B cell (primary cell): ENCODE measurements at regions not wholly inside any gene's neighbourhood (a gene's known extent, or its start where the extent isn't known, plus 50 kb on each side); places are given as distances from the start of the nearest gene placed in this dataset.

ENCODE experiments used
- ATAC-seq: fragments of 200-7000 bp; cut with Tn5 transposase; one replicate; pipeline ENCODE4 v1.10.0; 2021; ENCODE audit warnings: low read depth, mild to moderate bottlenecking, moderate number of reproducible peaks, moderate library complexity
- CTCF ChIA-PET: fragments of 350-600 bp; sonication (Branson Sonifier 250); formaldehyde crosslinking; loops from one replicate; lab custom pipeline; 2021; ENCODE audit warnings: antibody characterized with exemption, inconsistent platforms; lab: Charles Lee
- POLR2A ChIA-PET: fragments of 350-600 bp; sonication (Branson Sonifier 250); formaldehyde crosslinking; loops from one replicate; lab custom pipeline; 2021; ENCODE audit warnings: antibody characterized with exemption; lab: Charles Lee
- DNase-seq: peaks from one replicate; pipeline ENCODE4 v3.0.0; 2013
- H2AFZ ChIP-seq: 2 replicates; pipeline ENCODE4 v1.6.1; 2012; ENCODE audit warnings: mild to moderate bottlenecking, low read depth, low read length; ENCODE audit not compliant: insufficient read depth, poor library complexity, severe bottlenecking
- H3K27ac ChIP-seq, 2 donors: 1 replicate in 1 of 2; 2 replicates in 1 of 2; pipeline ENCODE4 v1.5.1; 2012 to 2013; ENCODE audit warnings: low read length in 2 of 2, mild to moderate bottlenecking in 2 of 2, moderate library complexity in 1 of 2
- H3K27me3 ChIP-seq, 4 experiments: fragments of 200-600 bp in 1 of 4; sonication (generic) in 1 of 4; replicated peaks in 1 of 4; 1 replicate in 2 of 4; 2 replicates in 2 of 4; pipeline versions ENCODE4 v1.6.1 to v1.7.0; 2013 to 2016; ENCODE audit warnings: low read length in 3 of 4, mild to moderate bottlenecking in 2 of 4, mixed read lengths in 1 of 4, moderate library complexity in 1 of 4; ENCODE audit not compliant: insufficient read depth in 4 of 4, control insufficient read depth in 3 of 4; ENCODE audit errors: control extremely low read depth in 1 of 4
- H3K36me3 ChIP-seq, 2 experiments: replicated peaks in 1 of 2; 1 replicate in 1 of 2; 2 replicates in 1 of 2; pipeline versions ENCODE4 v1.6.1 to v1.7.1; 2013; ENCODE audit warnings: low read length in 1 of 2; ENCODE audit not compliant: insufficient read depth in 2 of 2, control insufficient read depth in 1 of 2; ENCODE audit errors: control extremely low read depth in 1 of 2, extremely low read depth in 1 of 2
- H3K4me1 ChIP-seq, 2 donors: fragments of 200-600 bp in 1 of 2; sonication (generic) in 1 of 2; 1 replicate in 1 of 2; 2 replicates in 1 of 2; pipeline versions ENCODE4 v1.5.1 to v1.6.1; 2013 to 2017; ENCODE audit warnings: low read length in 2 of 2; ENCODE audit not compliant: control insufficient read depth in 2 of 2, insufficient read depth in 2 of 2
- H3K4me2 ChIP-seq: replicated peaks from 2 replicates; pipeline ENCODE3; 2012; ENCODE audit warnings: mild to moderate bottlenecking, low read depth, low read length; ENCODE audit not compliant: poor library complexity, severe bottlenecking
- H3K4me3 ChIP-seq, 5 experiments: fragments of 200-600 bp in 1 of 5; sonication (generic) in 1 of 5; 1 replicate in 3 of 5; 2 replicates in 2 of 5; pipeline versions ENCODE4 v1.5.1 to v1.7.0; 2011 to 2016; ENCODE audit warnings: low read length in 4 of 5, mild to moderate bottlenecking in 4 of 5, low read depth in 2 of 5, control low read depth in 1 of 5, moderate library complexity in 1 of 5; ENCODE audit not compliant: insufficient read depth in 1 of 5; ENCODE audit errors: control extremely low read depth in 1 of 5, extremely low read depth in 1 of 5
- H3K79me2 ChIP-seq: fragments of 200-600 bp; sonication (generic); one replicate; pipeline ENCODE4 v1.6.0; 2016; ENCODE audit warnings: low read length; ENCODE audit not compliant: control insufficient read depth, insufficient read depth
- H3K9ac ChIP-seq: fragments of 200-600 bp; sonication (generic); 2 replicates; pipeline ENCODE4 v1.6.1; 2017; ENCODE audit warnings: mild to moderate bottlenecking, low read length, moderate library complexity
- H3K9me3 ChIP-seq, 3 donors: one replicate each; pipeline versions ENCODE4 v1.6.1 to v1.7.1; 2013; ENCODE audit warnings: low read length in 2 of 3; ENCODE audit not compliant: control insufficient read depth in 2 of 3, insufficient read depth in 1 of 3; ENCODE audit errors: control extremely low read depth in 1 of 3
- H4K20me1 ChIP-seq: 2 replicates; pipeline ENCODE4 v1.6.0; 2012; ENCODE audit warnings: mild to moderate bottlenecking, low read length; ENCODE audit not compliant: insufficient read depth, control insufficient read depth, poor library complexity, severe bottlenecking
- H3K27ac Mint-ChIP-seq: one replicate; pipeline ENCODE4 v1.8.0; 2021; ENCODE audit warnings: mixed read lengths
- H3K27me3 Mint-ChIP-seq: one replicate; pipeline ENCODE4 v1.8.0; 2021; ENCODE audit warnings: mixed read lengths
- H3K4me1 Mint-ChIP-seq: one replicate; pipeline ENCODE4 v1.8.0; 2021; ENCODE audit warnings: mixed read lengths
- H3K4me3 Mint-ChIP-seq: one replicate; pipeline ENCODE4 v1.8.0; 2021; ENCODE audit warnings: mixed read lengths
- H3K9me3 Mint-ChIP-seq: one replicate; pipeline ENCODE4 v1.8.0; 2022; ENCODE audit warnings: mixed read lengths; ENCODE audit not compliant: insufficient read depth
- CTCF ChIP-seq: fragments of 200-600 bp; IDR thresholded peaks from one replicate; pipeline ENCODE4 v1.8.0; 2022; ENCODE audit warnings: antibody characterized with exemption, mild to moderate bottlenecking
- EZH2 ChIP-seq: IDR thresholded peaks from 2 replicates; pipeline ENCODE4 v1.6.1; 2012; ENCODE audit warnings: borderline replicate concordance, low read depth, mild to moderate bottlenecking, moderate library complexity, low read length; ENCODE audit not compliant: insufficient read depth, poor library complexity, severe bottlenecking
- WGBS: methylation state at CpG from one replicate; pipeline ENCODE4 v1.1.5; 2013; ENCODE audit warnings: missing lambda C conversion rate; ENCODE audit not compliant: insufficient coverage; 5-methylcytosine and 5-hydroxymethylcytosine counted together
- intact Hi-C: fragments of 100-400 bp; cut with micrococcal nuclease; formaldehyde crosslinking; loops from one replicate; pipeline ENCODE4 v1.10.0; 2022

GRCh38 chr13:109655611-109656010 is 130.8 kb downstream of the IRS2 start:
- Mint-ChIP-seq H3K27ac (no peak overlapping the region), H3K27me3 (peaks cover 3% of the 10 kb centered on the region), H3K9me3 (no peaks in the 10 kb centered on the region), H3K4me1 (no peaks in the 10 kb centered on the region), H3K4me3 (no peak overlapping the region)
- no peaks in the 10 kb centered on the region for H3K9me3 ChIP-seq
- CTCF ChIA-PET: no interaction called here
- ATAC-seq (no peak), DNase-seq (no peak)
- no peak overlapping the region for H3K27ac ChIP-seq
- no peak for TF ChIP-seq EZH2
- no peak for TF ChIP-seq CTCF
- H3K4me3 ChIP-seq: no peak overlapping the region
- H3K4me1 ChIP-seq: no peaks in the 10 kb centered on the region
- no peaks in the 10 kb centered on the region for H3K27me3 ChIP-seq
- no peaks in the 10 kb centered on the region for H4K20me1 ChIP-seq
- POLR2A ChIA-PET: no interaction called here
- no peak overlapping the region for H2AFZ ChIP-seq
- no peak overlapping the region for H3K4me2 ChIP-seq
- no peaks in the 10 kb centered on the region for H3K79me2 ChIP-seq
- WGBS: 92% methylated on average over 4 of the region's 5 CpGs
- intact Hi-C loops: no loop called here
- no peak overlapping the region for H3K9ac ChIP-seq
- H3K36me3 ChIP-seq: no peaks in the 10 kb centered on the region

DNA sequence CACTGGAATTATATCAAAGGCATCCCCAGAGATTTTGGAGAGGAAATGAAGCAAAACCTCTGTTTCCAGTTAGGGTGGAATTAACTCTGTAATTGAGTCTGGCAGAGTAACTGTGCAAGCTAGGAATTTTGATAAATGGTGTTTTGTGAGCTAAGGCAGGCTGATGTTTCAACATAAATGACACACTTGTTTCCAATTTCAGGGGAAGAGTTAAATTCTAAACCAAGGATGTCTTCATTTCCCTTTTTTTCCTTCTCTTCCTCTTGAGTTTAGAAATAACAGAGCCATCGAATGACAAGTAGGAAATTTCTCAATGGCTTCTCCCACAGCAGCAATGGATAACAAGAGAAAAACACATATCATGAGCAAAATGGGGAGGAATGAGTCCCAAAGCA is 131.2 kb downstream of the IRS2 start:
- Histone ChIP-seq H3K27ac (no peak overlapping the region), H3K4me3 (no peak overlapping the region), H3K9me3 (no peaks in the 10 kb centered on the region), H2AFZ (no peak overlapping the region), H3K4me1 (no peaks in the 10 kb centered on the region), H3K27me3 (no peaks in the 10 kb centered on the region), H3K4me2 (no peak overlapping the region), H3K9ac (no peak overlapping the region), H3K36me3 (no peaks in the 10 kb centered on the region), H3K79me2 (no peaks in the 10 kb centered on the region), H4K20me1 (no peaks in the 10 kb centered on the region)
- TF ChIP-seq EZH2: no peak
- no peak for TF ChIP-seq CTCF
- Mint-ChIP-seq H3K9me3 (no peaks in the 10 kb centered on the region), H3K4me3 (no peak overlapping the region), H3K4me1 (no peaks in the 10 kb centered on the region), H3K27me3 (peaks cover 3% of the 10 kb centered on the region), H3K27ac (no peak overlapping the region)
- ChIA-PET CTCF (no interaction called here), POLR2A (no interaction called here)
- WGBS: no CpG with 5 or more reads among the region's 1 CpG
- ATAC-seq: no peak
- DNase-seq: no peak
- intact Hi-C loops: no loop called here
